HS-27A (cell line): ENCODE measurements at regions not wholly inside any gene's neighbourhood (a gene's known extent, or its start where the extent isn't known, plus 50 kb on each side); places are given as distances from the start of the nearest gene placed in this dataset.
"Not testable (repeated sequence)": the region's sequence is repeated elsewhere in the genome, so short reads cannot be mapped to it uniquely, and the experiment has no call there.

Source experiments
- DNase-seq: peaks from one replicate; pipeline ENCODE4 v3.0.0-alpha.2; 2012; ENCODE audit warnings: low read depth, missing footprints

- DNase-seq = no peak
Measured at GRCh38 chr3:15903759-15904720, 106.3 kb upstream of the ANKRD28 start.

GRCh38 chr3:15905041-15905440 is 107.3 kb upstream of the ANKRD28 start:
- no peak for DNase-seq

- DNase-seq = not testable (repeated sequence)
Measured at GRCh38 chr3:15907403-15907802, 109.6 kb upstream of the ANKRD28 start.

GRCh38 chr3:15918988-15919387 is 121.2 kb upstream of the ANKRD28 start:
- DNase-seq = no peak

- DNase-seq = no peak
Measured at GRCh38 chr3:15919971-15920370, 122.2 kb upstream of the ANKRD28 start.

DNA sequence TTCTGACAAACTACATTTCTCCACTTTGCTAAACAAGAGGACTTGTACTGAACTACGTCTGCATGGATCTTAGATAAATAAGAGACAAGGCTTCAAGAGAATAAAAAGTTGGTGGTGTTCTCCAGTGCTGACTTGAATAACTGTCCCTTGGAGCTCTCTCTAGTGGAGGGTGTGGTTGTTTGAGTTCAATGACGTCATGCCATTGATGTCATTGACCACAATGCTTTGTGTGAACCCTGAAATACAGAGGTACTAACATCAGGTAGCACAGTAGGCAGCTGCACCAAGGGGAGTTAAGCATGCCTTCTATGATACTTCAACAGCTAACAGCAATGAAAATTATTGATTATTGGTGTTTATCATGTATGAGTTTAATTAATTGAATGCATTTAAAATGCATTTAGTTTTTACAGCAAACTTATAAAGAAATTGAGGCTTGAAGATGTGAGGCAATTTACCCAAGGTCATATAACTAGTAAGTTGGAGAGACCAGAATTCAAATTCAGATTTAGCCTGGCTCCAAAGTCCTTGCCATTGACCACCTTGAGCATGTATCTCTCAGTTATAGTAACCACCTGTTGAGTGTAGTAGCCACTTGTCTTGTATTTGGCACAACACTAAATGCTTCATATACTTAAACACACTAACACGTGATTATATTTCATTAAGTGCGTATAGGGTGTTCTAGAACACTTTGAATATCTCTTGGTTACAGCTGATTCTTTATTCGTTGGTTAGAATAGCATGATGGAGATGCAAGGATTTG is 126.0 kb upstream of the ANKRD28 start:
- no peak for DNase-seq

- DNase-seq = no peak
Measured at GRCh38 chr3:15924914-15925313, 127.1 kb upstream of the ANKRD28 start.

DNA sequence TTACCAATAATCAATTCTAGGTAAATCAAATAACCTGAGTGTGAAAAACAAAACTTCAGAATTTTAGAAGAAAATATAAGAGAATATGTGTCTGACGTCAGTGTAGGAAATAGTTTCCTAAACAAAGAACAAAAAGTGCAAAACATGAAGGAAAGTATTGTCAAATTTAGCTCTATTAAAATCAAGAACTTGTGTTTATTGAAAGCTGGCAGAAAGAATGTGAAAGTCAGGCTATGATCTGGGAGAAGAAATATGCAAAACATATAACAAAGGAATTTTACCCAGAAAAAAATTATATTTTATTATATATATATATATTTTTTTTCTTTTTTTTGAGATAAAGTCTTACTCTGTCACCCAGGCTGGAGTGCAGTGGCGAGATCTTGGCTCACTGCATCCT is 129.1 kb upstream of the ANKRD28 start:
- DNase-seq = no peak

GRCh38 chr3:15927969-15928368 is 130.2 kb upstream of the ANKRD28 start:
- DNase-seq = no peak

DNA sequence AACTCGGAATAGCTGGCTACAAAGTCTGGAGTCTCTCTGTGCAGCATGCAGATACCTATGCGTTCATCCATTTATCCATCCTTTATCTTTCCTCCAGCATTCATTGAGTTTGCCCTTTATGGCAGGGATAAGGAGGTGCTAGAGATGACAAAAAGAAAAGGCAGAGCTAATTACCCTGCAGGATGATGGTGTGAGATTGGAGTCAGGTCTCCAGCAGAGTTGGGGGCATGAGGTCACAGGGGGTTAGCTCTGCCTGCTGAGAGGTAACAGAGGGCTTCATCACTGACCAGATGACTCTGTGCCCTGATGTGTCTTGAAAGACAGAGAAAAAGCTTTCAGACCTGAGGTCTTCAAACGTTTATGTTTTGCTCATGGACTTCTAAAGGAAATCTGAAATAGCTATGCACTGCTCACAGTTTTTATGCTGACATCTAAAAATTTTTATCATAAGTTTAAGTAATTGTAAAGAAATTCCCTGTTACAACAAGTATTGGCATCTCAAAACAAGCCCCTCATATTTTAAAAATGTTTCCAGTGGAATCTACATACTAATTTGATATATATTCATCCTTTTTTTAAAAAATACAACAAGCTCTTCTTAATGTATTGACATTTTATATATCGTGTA is 132.3 kb upstream of the ANKRD28 start:
- DNase-seq = no peak

DNA sequence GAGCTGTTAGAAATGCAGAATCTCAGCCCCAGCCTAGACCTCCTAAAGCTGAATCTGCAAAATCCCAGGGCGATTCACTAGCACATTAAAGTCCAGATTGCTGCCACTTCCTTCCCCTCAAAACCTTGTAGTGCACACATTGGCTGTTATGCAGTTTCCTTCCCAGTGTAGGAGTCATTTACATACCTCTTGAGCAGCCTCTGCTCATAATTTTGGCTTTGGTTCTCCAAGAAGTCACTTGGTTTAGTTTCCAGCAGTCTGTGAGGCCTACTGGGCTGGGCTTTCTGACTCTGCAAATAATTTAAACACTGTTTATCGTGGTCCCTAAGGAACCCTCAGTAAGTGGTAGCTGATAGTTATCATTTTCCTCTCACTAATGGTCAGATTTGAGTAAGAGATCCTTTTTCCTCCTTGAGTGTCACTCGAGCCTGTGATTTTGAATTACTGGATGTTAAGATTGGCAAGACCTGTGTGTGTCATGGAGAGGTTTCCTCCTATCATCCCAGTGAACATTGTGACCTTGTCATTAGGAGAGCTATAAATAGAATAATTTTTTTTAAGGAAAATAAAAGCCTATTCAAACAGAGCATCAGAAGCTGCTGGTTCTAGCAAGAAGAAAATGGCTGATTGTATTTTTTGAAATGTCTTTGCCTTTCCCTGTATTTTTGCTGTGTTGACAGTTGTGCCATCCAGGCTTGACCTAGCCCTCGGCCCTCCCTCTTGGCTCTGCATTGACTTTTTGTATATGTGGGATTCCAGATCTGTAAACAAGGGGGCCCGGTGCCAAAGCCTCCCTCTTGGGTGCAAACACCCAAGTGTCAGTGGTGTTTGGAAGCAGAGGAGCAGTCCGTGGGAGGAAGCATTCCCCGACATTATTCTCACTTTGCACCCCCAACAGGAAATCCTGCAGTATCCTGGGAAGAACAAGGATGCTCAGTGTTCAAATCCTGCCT is 134.8 kb upstream of the ANKRD28 start:
- no peak for DNase-seq

DNA sequence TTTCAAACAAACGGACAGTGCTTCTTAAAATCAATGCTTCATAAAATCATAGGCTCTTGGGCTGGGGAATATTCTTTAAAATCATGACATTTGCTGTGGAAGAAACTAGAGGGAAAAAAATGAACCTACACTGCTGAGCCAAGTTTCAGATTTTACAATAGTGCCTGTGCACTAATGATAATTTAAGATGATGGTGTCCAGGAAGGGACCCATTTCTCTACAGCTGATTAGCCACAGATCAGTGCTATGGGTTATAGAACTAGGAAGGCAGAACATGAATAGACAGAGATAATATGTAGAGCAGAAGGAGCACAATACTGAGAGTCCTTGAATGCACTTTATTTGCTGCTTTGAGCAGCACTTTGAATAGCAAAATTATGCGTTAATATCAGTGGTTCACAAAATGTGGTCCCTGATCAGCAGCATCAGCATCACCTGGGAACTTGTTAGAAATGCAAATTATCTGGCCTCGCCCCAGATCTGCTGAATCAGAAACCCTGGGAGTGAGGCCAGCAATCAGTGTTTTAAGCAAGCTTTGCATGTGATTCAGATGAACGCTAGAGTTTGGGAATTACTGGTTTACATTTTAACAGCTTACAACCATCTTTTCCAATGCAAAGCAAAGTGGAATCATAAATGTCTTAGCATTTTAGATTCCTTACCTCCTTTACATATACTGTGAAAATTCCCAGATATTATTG is 135.8 kb upstream of the ANKRD28 start:
- no peak for DNase-seq

GRCh38 chr3:15934389-15935195 is 136.8 kb upstream of the ANKRD28 start:
- no peak for DNase-seq

DNA sequence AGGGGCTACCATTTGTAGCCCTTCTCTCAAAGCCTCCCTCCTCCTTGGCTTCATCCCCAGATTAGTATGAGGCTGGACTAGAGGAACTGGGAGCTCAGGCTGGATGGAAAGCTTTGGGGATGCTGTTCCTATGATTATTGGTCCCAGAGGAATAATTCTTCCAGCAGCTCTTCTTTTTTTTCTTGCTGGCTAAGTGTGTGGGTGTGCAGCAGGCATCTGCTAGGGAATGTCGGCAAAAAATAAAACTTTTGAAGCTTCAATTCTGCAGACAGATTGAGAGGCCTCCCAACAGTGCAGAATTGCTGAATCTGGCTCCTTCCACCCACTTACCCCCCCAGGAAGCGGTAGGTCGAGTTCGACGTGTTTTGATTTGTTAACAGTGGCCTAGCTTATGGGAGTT is 138.5 kb upstream of the ANKRD28 start:
- DNase-seq = no peak

GRCh38 chr3:15940641-15941040 is 142.9 kb upstream of the ANKRD28 start:
- no peak for DNase-seq

DNA sequence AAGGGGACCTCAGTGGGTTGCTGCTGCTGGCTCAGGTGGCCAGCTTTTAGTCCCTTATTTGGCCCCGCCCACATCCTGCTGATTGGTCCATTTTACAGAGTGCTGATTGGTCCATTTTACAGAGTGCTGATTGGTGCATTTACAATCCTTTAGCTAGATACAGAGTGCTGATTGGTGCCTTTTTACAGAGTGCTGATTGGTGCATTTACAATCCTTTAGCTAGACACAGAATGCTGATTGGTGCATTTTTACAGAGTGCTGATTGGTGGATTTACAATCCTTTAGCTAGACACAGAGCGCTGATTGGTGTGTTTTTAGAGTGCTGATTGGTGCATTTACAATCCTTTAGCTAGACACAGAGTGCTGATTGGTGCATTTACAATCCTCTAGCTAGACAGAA is 143.7 kb upstream of the ANKRD28 start:
- DNase-seq = not testable (repeated sequence)

GRCh38 chr3:15941958-15942357 is 144.2 kb upstream of the ANKRD28 start:
- DNase-seq = no peak

GRCh38 chr3:15942462-15942861 is 144.7 kb upstream of the ANKRD28 start:
- no peak for DNase-seq

DNA sequence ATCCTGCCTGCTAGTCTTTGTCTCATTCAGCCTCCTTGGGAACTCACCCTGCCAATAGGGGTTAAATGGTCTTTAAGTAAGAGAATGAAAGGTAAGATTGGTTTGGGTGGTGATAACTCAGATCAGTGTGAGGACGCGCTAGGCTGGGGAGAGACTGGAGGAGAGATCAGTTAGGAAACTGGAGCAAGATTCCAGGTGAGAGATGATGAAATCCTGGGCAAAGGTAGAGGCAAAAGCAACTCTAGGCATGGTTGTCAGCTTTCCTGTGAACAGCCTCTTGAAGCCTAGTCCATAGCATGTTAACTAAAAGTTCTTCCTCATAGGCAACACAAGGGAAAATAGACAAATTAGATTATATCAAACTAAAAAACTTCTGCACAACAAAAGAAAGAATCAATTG is 145.2 kb upstream of the ANKRD28 start:
- DNase-seq = no peak

- DNase-seq = no peak
Measured at GRCh38 chr3:15948388-15948787, 150.6 kb upstream of the ANKRD28 start.
